K562 (cell line): ENCODE measurements at regions not wholly inside any gene's neighbourhood (a gene's known extent, or its start where the extent isn't known, plus 50 kb on each side); places are given as distances from the start of the nearest gene placed in this dataset.

Experiments used
- ATAC-seq: fragments of 200-7000 bp; cut with Tn5 transposase; 3 replicates; pipeline ENCODE4 v1.9.1; 2020; ENCODE audit warnings: moderate library complexity
- BruUV-seq: library from RNA; stranded (reverse); fragments of 400-500 nt; replicated peaks from 2 replicates; lab custom pipeline; 2021; lab: Mats Ljungman, UMichigan
- CTCF ChIA-PET: fragments of 300-600 bp; formaldehyde crosslinking; extraction: SDS; loops from one replicate; lab custom pipeline; 2021; ENCODE audit warnings: low intra/inter-chr PET ratio; lab: Yijun Ruan, JAX
- POLR2A ChIA-PET: fragments of 300-600, 350-650 bp; sonication (Branson Sonifier 250); formaldehyde crosslinking; extraction: SDS; loops from one replicate; lab custom pipeline; 2021; ENCODE audit warnings: antibody characterized with exemption, inconsistent platforms; lab: Yijun Ruan, JAX
- DNase-seq, 4 experiments: peaks; one replicate each; pipeline versions ENCODE4 v3.0.0 to v3.0.0-alpha.2; 2011 to 2018; ENCODE audit warnings: low spot score in 3 of 4, mixed read lengths in 3 of 4; ENCODE audit errors: extremely low read depth in 1 of 4
- FAIRE-seq: peaks from 2 replicates; lab custom pipeline; 2011; peaks lifted over from hg19 to GRCh38; lab: Jason Lieb, UNC
- H2AFZ ChIP-seq: 2 replicates; pipeline ENCODE4 v1.6.0; 2011; ENCODE audit warnings: low read depth, low read length, control low read depth, inconsistent platforms
- H3K27ac ChIP-seq: fragments of 200-600 bp; 3 replicates; pipeline ENCODE4 v1.8.0; 2011; ENCODE audit warnings: low read depth, mild to moderate bottlenecking, control low read depth, inconsistent platforms, low read length, moderate library complexity, mixed read lengths; ENCODE audit errors: extremely low read depth
- H3K27me3 ChIP-seq, 2 experiments: fragments of 300-600 bp in 1 of 2; 2 replicates in 1 of 2; 3 replicates in 1 of 2; pipeline versions ENCODE4 v1.6.0 to v1.8.0; 2011; ENCODE audit warnings: inconsistent platforms in 2 of 2, low read length in 2 of 2, mild to moderate bottlenecking in 1 of 2, mixed read lengths in 1 of 2, moderate library complexity in 1 of 2; ENCODE audit not compliant: control insufficient read depth in 2 of 2, insufficient read depth in 2 of 2
- H3K36me3 ChIP-seq: fragments of 300-600 bp; 3 replicates; pipeline ENCODE4 v1.8.0; 2011; ENCODE audit warnings: mild to moderate bottlenecking, low read length, inconsistent platforms; ENCODE audit not compliant: control insufficient read depth, insufficient read depth
- H3K4me1 ChIP-seq, 2 experiments: fragments of 200-600 bp in 1 of 2; replicated peaks in 1 of 2; 2 replicates in 1 of 2; 3 replicates in 1 of 2; pipeline versions ENCODE4 v1.5.1 to v1.8.0; 2011; ENCODE audit warnings: inconsistent platforms in 2 of 2, low read length in 2 of 2, mild to moderate bottlenecking in 1 of 2, mixed read lengths in 1 of 2, moderate library complexity in 1 of 2; ENCODE audit not compliant: control insufficient read depth in 2 of 2, insufficient read depth in 2 of 2
- H3K4me2 ChIP-seq: 2 replicates; pipeline ENCODE4 v1.6.1; 2011; ENCODE audit warnings: low read length, control low read depth, inconsistent platforms, mixed read lengths; ENCODE audit not compliant: insufficient read depth
- H3K4me3 ChIP-seq: fragments of 200-600 bp; sonication (generic), shearing (Covaris generic); 2 replicates; pipeline ENCODE4 v1.5.1; 2016; ENCODE audit warnings: control low read depth, inconsistent platforms
- H3K79me2 ChIP-seq: fragments of 200-600 bp; 3 replicates; pipeline ENCODE4 v1.8.0; 2011; ENCODE audit warnings: low read length, inconsistent platforms; ENCODE audit not compliant: control insufficient read depth, insufficient read depth
- H3K9ac ChIP-seq, 2 experiments: 2 replicates each; pipeline versions ENCODE4 v1.6.0 to v1.6.1; 2011; ENCODE audit warnings: low read depth in 2 of 2, low read length in 2 of 2, control low read depth in 1 of 2, inconsistent platforms in 1 of 2, mild to moderate bottlenecking in 1 of 2, mixed read lengths in 1 of 2; ENCODE audit not compliant: insufficient read depth in 1 of 2
- H3K9me1 ChIP-seq: one replicate; pipeline ENCODE4 v1.6.0; 2011; ENCODE audit warnings: inconsistent platforms, mild to moderate bottlenecking, low read length, moderate library complexity; ENCODE audit not compliant: control insufficient read depth, insufficient read depth
- H3K9me3 ChIP-seq: replicated peaks from 2 replicates; pipeline ENCODE4 v1.5.1; 2011; ENCODE audit warnings: low read depth, low read length, inconsistent platforms; ENCODE audit not compliant: control insufficient read depth, insufficient read depth
- H4K20me1 ChIP-seq: replicated peaks from 2 replicates; pipeline ENCODE4 v1.6.1; 2011; ENCODE audit warnings: low read length, inconsistent platforms, mixed read lengths; ENCODE audit not compliant: control insufficient read depth, insufficient read depth
- GABPB1 ChIP-seq: sonication (generic); formaldehyde crosslinking; IDR thresholded peaks from 2 replicates; pipeline ENCODE4 v1.8.0; 2022; ENCODE audit warnings: mild to moderate bottlenecking, missing genetic modification reagents
- KLF10 ChIP-seq: fragments of 250-450 bp; sonication (Bioruptor Pico); IDR thresholded peaks from 2 replicates; pipeline ENCODE4 v1.6.1; 2021; ENCODE audit warnings: matching md5 sums
- KLF6 ChIP-seq: fragments of 250-450 bp; sonication (Bioruptor Pico); IDR thresholded peaks from 2 replicates; pipeline ENCODE4 v1.4.0; 2020; ENCODE audit warnings: mild to moderate bottlenecking, moderate library complexity, borderline replicate concordance
- MXI1 ChIP-seq: IDR thresholded peaks from 2 replicates; pipeline ENCODE4 v1.6.1; 2011; ENCODE audit warnings: low read depth, mild to moderate bottlenecking, improper control_type of control experiment, low read length
- SAFB2 ChIP-seq: fragments of 200-400 bp; formaldehyde crosslinking; IDR thresholded peaks from 2 replicates; pipeline ENCODE4 v1.6.1; 2018; ENCODE audit warnings: borderline replicate concordance, low read length, low read depth, moderate library complexity; ENCODE audit not compliant: severe bottlenecking
- SOX6 ChIP-seq: fragments of 450-650 bp; IDR thresholded peaks from 2 replicates; pipeline ENCODE4 v1.6.1; 2014; ENCODE audit warnings: mild to moderate bottlenecking
- SRSF9 ChIP-seq: fragments of 200-400 bp; formaldehyde crosslinking; IDR thresholded peaks from 2 replicates; pipeline ENCODE4 v1.6.1; 2017; ENCODE audit warnings: low read depth, low read length, borderline replicate concordance
- TBP ChIP-seq: optimal IDR thresholded peaks from 2 replicates; pipeline ENCODE3; 2011; ENCODE audit warnings: low read depth, low read length, improper control_type of control experiment
- TSHZ1 ChIP-seq: fragments of 250-450 bp; sonication (Bioruptor Pico); IDR thresholded peaks from 2 replicates; pipeline ENCODE4 v1.4.0; 2020; ENCODE audit warnings: mild to moderate bottlenecking, moderate library complexity
- XRCC3 ChIP-seq: fragments of 450-650 bp; IDR thresholded peaks from 2 replicates; pipeline ENCODE4 v1.6.1; 2017; ENCODE audit warnings: mild to moderate bottlenecking, moderate library complexity
- ZBTB34 ChIP-seq: fragments of 250-450 bp; sonication (Bioruptor Pico); IDR thresholded peaks from 2 replicates; pipeline ENCODE4 v1.8.0; 2021; ENCODE audit warnings: mild to moderate bottlenecking, moderate library complexity
- ZNF239 ChIP-seq: fragments of 250-450 bp; sonication (Bioruptor Pico); IDR thresholded peaks from 2 replicates; pipeline ENCODE4 v1.4.0; 2020; ENCODE audit warnings: mild to moderate bottlenecking
- ZNF431 ChIP-seq: sonication (generic); formaldehyde crosslinking; IDR thresholded peaks from 2 replicates; pipeline ENCODE4 v1.8.0; 2022; ENCODE audit warnings: mild to moderate bottlenecking, missing genetic modification reagents
- WGBS: fragments of 100-300 bp; shearing (Covaris generic); methylation state at CpG from one replicate; pipeline ENCODE4 v1.1.6; 2016; ENCODE audit warnings: low coverage, mixed read lengths; ENCODE audit not compliant: insufficient coverage; ENCODE audit errors: missing lambda C conversion rate; 5-methylcytosine and 5-hydroxymethylcytosine counted together
- in situ Hi-C: fragments of 300-500 bp; cut with MboI; formaldehyde crosslinking; loops from 4 replicates; pipeline ENCODE4 v1.15.0; 2018; ENCODE audit warnings: inconsistent platforms, mixed read lengths
- intact Hi-C: fragments of 100-400 bp; cut with micrococcal nuclease; formaldehyde crosslinking; loops from 2 replicates; pipeline ENCODE4 v1.14.2; 2022

- no peaks in the 10 kb centered on the region for H3K9me3 ChIP-seq
- FAIRE-seq: no peak
- no peaks in the 10 kb centered on the region for H4K20me1 ChIP-seq
- H3K9ac ChIP-seq: no peak overlapping the region
- no peak overlapping the region for H2AFZ ChIP-seq
- no peak overlapping the region for H3K4me2 ChIP-seq
- no peak for ATAC-seq
- no peak for TF ChIP-seq TBP
- no peak for TF ChIP-seq XRCC3
- no peak for TF ChIP-seq SRSF9
- TF ChIP-seq KLF10 (CRISPR knock-in tag): no peak
- no peak for TF ChIP-seq GABPB1
- TF ChIP-seq TSHZ1 (CRISPR knock-in tag): no peak
- TF ChIP-seq MXI1: no peak
- TF ChIP-seq ZNF431: no peak
- TF ChIP-seq ZNF239: no peak
- no peak for TF ChIP-seq ZBTB34 (CRISPR knock-in tag)
- TF ChIP-seq SOX6: no peak
- TF ChIP-seq KLF6 (CRISPR knock-in tag): no peak
- no peak for TF ChIP-seq SAFB2
- TF ChIP-seq, all 486 proteins: peak for 0
- CTCF ChIA-PET: no interaction called here
- Histone ChIP-seq H3K79me2 (no peaks in the 10 kb centered on the region), H3K4me3 (no peak overlapping the region), H3K27me3 (no peaks in the 10 kb centered on the region), H3K9me1 (no peaks in the 10 kb centered on the region), H3K36me3 (no peaks in the 10 kb centered on the region), H3K4me1 (no peaks in the 10 kb centered on the region), H3K27ac (no peak overlapping the region)
- WGBS: 0% methylated on average over 2 of the region's 2 CpGs
- DNase-seq: no peak
- in situ Hi-C loops: no loop called here
- intact Hi-C loops: no loop called here
- POLR2A ChIA-PET: interaction anchor here (0.6 kb wide), 1 partner anchor 74 kb away, joined by 3 read pairs; no protein-coding TSS in a partner anchor
- no TSS peak for BruUV-seq
These were observed 1526.3 kb downstream of the PLA2G4A start for GRCh38 chr1:188355082-188355481.
